ENCODE measurements at regions not wholly inside any gene's neighbourhood (a gene's known extent, or its start where the extent isn't known, plus 50 kb on each side); places are given as distances from the start of the nearest gene placed in this dataset.

GRCh38 chr3:5473471-5473870 is 286.0 kb downstream of the EDEM1 start:
- intact Hi-C loops (cut with micrococcal nuclease), result no loop called here
- no peaks in the 10 kb centered on the region for H3K9me3 ChIP-seq (replicated peaks in 1 of 2; ENCODE audit: control insufficient read depth in 1 of 2, insufficient read depth in 1 of 2, low read length in 2 of 2)
- DNase-seq, result no peak
- Mint-ChIP-seq H3K27me3 (ENCODE audit: low read depth in 3 of 3) (peaks cover 0 to 2% (median 0%) of the 10 kb centered on the region in 3 donors), H3K27ac (no peak overlapping the region), H3K9me3 (peaks cover 0 to 3% (median 2%) of the 10 kb centered on the region in 7 donors), H3K4me1 (peaks cover 2% of the 10 kb centered on the region), H3K36me3 (no peaks in the 10 kb centered on the region), H3K4me3 (no peak overlapping the region)
- no CpG with 5 or more reads among the region's 1 CpG for WGBS (ENCODE audit: insufficient coverage)
- TF ChIP-seq, protein P1, sequence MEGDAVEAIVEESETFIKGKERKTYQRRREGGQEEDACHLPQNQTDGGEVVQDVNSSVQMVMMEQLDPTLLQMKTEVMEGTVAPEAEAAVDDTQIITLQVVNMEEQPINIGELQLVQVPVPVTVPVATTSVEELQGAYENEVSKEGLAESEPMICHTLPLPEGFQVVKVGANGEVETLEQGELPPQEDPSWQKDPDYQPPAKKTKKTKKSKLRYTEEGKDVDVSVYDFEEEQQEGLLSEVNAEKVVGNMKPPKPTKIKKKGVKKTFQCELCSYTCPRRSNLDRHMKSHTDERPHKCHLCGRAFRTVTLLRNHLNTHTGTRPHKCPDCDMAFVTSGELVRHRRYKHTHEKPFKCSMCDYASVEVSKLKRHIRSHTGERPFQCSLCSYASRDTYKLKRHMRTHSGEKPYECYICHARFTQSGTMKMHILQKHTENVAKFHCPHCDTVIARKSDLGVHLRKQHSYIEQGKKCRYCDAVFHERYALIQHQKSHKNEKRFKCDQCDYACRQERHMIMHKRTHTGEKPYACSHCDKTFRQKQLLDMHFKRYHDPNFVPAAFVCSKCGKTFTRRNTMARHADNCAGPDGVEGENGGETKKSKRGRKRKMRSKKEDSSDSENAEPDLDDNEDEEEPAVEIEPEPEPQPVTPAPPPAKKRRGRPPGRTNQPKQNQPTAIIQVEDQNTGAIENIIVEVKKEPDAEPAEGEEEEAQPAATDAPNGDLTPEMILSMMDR (IDR thresholded peaks at IDR 0.05), result no peak
- H3K27me3 ChIP-seq (ENCODE audit: control insufficient read depth in 2 of 2, insufficient read depth in 2 of 2, low read length in 2 of 2), result no peaks in the 10 kb centered on the region
- H3K36me3 ChIP-seq (replicated peaks in 1 of 2; ENCODE audit: control insufficient read depth in 1 of 2, insufficient read depth in 2 of 2, low read length in 2 of 2), result no peaks in the 10 kb centered on the region
- H3K27ac ChIP-seq (ENCODE audit: low read depth in 1 of 2, low read length in 2 of 2), result no peak overlapping the region
- H2AFZ ChIP-seq (ENCODE audit: insufficient read depth, low read depth, low read length, poor library complexity, severe bottlenecking), result no peak overlapping the region
- H3K4me1 ChIP-seq (ENCODE audit: control insufficient read depth in 1 of 2, insufficient read depth in 2 of 2, low read length in 2 of 2), result no peaks in the 10 kb centered on the region
- H3K9ac ChIP-seq (ENCODE audit: insufficient read depth, low read length, poor library complexity, severe bottlenecking), result no peak overlapping the region
- H3K4me3 ChIP-seq (replicated peaks in 1 of 3; ENCODE audit: low read depth in 2 of 3, low read length in 3 of 3), result no peak overlapping the region
- H3K79me2 ChIP-seq (ENCODE audit: insufficient read depth, low read length), result no peaks in the 10 kb centered on the region
- H4K20me1 ChIP-seq (ENCODE audit: insufficient read depth, low read length), result no peaks in the 10 kb centered on the region
- H3K4me2 ChIP-seq (replicated peaks; ENCODE audit: extremely low read depth, low read length, poor library complexity, severe bottlenecking), result no peak overlapping the region

DNA sequence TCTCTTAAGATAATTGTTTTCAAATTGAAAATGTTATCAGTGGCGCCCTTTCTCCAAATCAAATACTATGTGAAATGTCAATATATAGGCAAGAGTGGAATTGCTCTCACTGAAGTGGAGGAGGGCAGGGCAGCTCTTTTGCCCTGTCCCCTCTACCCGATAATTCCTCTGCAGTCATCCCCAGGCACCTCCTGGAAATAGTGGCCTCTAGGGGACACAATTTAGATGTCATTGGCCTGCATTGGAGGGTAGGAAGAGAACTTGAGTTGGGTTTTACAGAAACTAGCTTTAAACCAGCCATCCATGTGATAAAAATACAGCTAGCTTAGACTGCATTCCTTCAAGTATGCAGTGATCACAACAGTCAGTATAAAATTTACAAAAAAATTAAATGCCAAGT is 288.9 kb downstream of the EDEM1 start:
- Histone ChIP-seq H3K27ac (ENCODE audit: low read depth in 1 of 2, low read length in 2 of 2) (no peak overlapping the region), H3K9me3 (replicated peaks in 1 of 2; ENCODE audit: control insufficient read depth in 1 of 2, insufficient read depth in 1 of 2, low read length in 2 of 2) (no peaks in the 10 kb centered on the region), H3K4me3 (replicated peaks in 1 of 3; ENCODE audit: low read depth in 2 of 3, low read length in 3 of 3) (no peak overlapping the region), H3K36me3 (replicated peaks in 1 of 2; ENCODE audit: control insufficient read depth in 1 of 2, insufficient read depth in 2 of 2, low read length in 2 of 2) (no peaks in the 10 kb centered on the region), H3K4me2 (replicated peaks; ENCODE audit: extremely low read depth, low read length, poor library complexity, severe bottlenecking) (no peak overlapping the region), H3K9ac (ENCODE audit: insufficient read depth, low read length, poor library complexity, severe bottlenecking) (no peak overlapping the region), H3K79me2 (ENCODE audit: insufficient read depth, low read length) (no peaks in the 10 kb centered on the region), H3K27me3 (ENCODE audit: control insufficient read depth in 2 of 2, insufficient read depth in 2 of 2, low read length in 2 of 2) (no peaks in the 10 kb centered on the region), H2AFZ (ENCODE audit: insufficient read depth, low read depth, low read length, poor library complexity, severe bottlenecking) (no peak overlapping the region), H3K4me1 (ENCODE audit: control insufficient read depth in 1 of 2, insufficient read depth in 2 of 2, low read length in 2 of 2) (no peaks in the 10 kb centered on the region), H4K20me1 (ENCODE audit: insufficient read depth, low read length) (no peaks in the 10 kb centered on the region)
- intact Hi-C loops (cut with micrococcal nuclease), result no loop called here
- H3K4me1 Mint-ChIP-seq, result peaks cover 2% of the 10 kb centered on the region
- H3K36me3 Mint-ChIP-seq, result no peaks in the 10 kb centered on the region
- no peak for DNase-seq
- WGBS (ENCODE audit: insufficient coverage), result no CpG with 5 or more reads among the region's 2 CpGs
- H3K9me3 Mint-ChIP-seq, result peaks cover 0 to 3% (median 2%) of the 10 kb centered on the region in 7 donors
- TF ChIP-seq, protein P1 (IDR thresholded peaks at IDR 0.05), result no peak
- no peak overlapping the region for H3K4me3 Mint-ChIP-seq
- H3K27ac Mint-ChIP-seq, result no peak overlapping the region
- peaks cover 0 to 2% (median 0%) of the 10 kb centered on the region in 3 donors for H3K27me3 Mint-ChIP-seq (ENCODE audit: low read depth in 3 of 3)
